Esophagus muscularis mucosa (tissue), 3 donors: ENCODE measurements at regions not wholly inside any gene's neighbourhood (a gene's known extent, or its start where the extent isn't known, plus 50 kb on each side); places are given as distances from the start of the nearest gene placed in this dataset.

Experiments
- CTCF ChIP-seq, 3 experiments: fragments of 200-600 bp in 2 of 3; fragments of 450-650 bp in 1 of 3; sonication (generic) in 2 of 3; IDR thresholded peaks; one replicate each; pipeline ENCODE4 v1.5.1; 2017 to 2019; ENCODE audit warnings: antibody characterized with exemption in 3 of 3, mild to moderate bottlenecking in 2 of 3, moderate library complexity in 1 of 3
- POLR2AphosphoS5 ChIP-seq, 2 donors: sonication (generic); formaldehyde crosslinking; IDR thresholded peaks; one replicate each; pipeline ENCODE4 v1.6.1; 2017; ENCODE audit warnings: antibody characterized with exemption in 2 of 2

GRCh38 chr5:96112703-96113102, 151.1 kb upstream of the ELL2 start:
- TF ChIP-seq CTCF (IDR thresholded peaks at IDR 0.05): no peak
- TF ChIP-seq POLR2AphosphoS5 (IDR thresholded peaks at IDR 0.05): no peak
